Fibroblast of the aortic adventitia (primary cell): ENCODE measurements at regions not wholly inside any gene's neighbourhood (a gene's known extent, or its start where the extent isn't known, plus 50 kb on each side); places are given as distances from the start of the nearest gene placed in this dataset.

ENCODE experiments used
- DNase-seq: peaks from one replicate; pipeline ENCODE4 v3.0.0-alpha.2; 2010; ENCODE audit warnings: low read depth
- H3K4me3 ChIP-seq: 2 replicates; pipeline ENCODE4 v1.5.1; 2011; ENCODE audit warnings: low read depth, mild to moderate bottlenecking, control low read depth, low read length, moderate library complexity
- CTCF ChIP-seq: IDR thresholded peaks from 2 replicates; pipeline ENCODE4 v1.5.1; 2011; ENCODE audit warnings: mild to moderate bottlenecking, low read length, control low read depth, inconsistent platforms; ENCODE audit not compliant: insufficient read depth

GRCh38 chr2:239737144-239737463, 288.0 kb downstream of the NDUFA10 start:
- DNase-seq: no peak
- no peak overlapping the region for H3K4me3 ChIP-seq
- TF ChIP-seq CTCF: no peak

- TF ChIP-seq CTCF: no peak
- DNase-seq: no peak
- no peak overlapping the region for H3K4me3 ChIP-seq
These were observed 288.6 kb downstream of the NDUFA10 start for GRCh38 chr2:239736358-239737143.

- H3K4me3 ChIP-seq: no peak overlapping the region
- TF ChIP-seq CTCF: no peak
- no peak for DNase-seq
These were observed 289.2 kb downstream of the NDUFA10 start for GRCh38 chr2:239735829-239736357.

GRCh38 chr2:239735131-239735828, 289.9 kb downstream of the NDUFA10 start:
- no peak for DNase-seq
- no peak overlapping the region for H3K4me3 ChIP-seq
- TF ChIP-seq CTCF: no peak

GRCh38 chr2:239734436-239735005, 290.6 kb downstream of the NDUFA10 start:
- no peak overlapping the region for H3K4me3 ChIP-seq
- no peak for TF ChIP-seq CTCF
- DNase-seq: no peak

GRCh38 chr2:239732666-239733010, 292.5 kb downstream of the NDUFA10 start:
- no peak for DNase-seq
- no peak for TF ChIP-seq CTCF
- no peak overlapping the region for H3K4me3 ChIP-seq
